WERI-Rb-1 (cell line): ENCODE measurements at regions not wholly inside any gene's neighbourhood (a gene's known extent, or its start where the extent isn't known, plus 50 kb on each side); places are given as distances from the start of the nearest gene placed in this dataset.
"Not testable (repeated sequence)": the region's sequence is repeated elsewhere in the genome, so short reads cannot be mapped to it uniquely, and the experiment has no call there.

Source experiments
- DNase-seq: peaks from one replicate; pipeline ENCODE4 v3.0.0-alpha.2; 2020
- H3K27ac ChIP-seq: fragments of 250-450 bp; sonication (Bioruptor Pico); 2 replicates; pipeline ENCODE4 v1.5.1; 2020; ENCODE audit warnings: mild to moderate bottlenecking, moderate library complexity
- H3K27me3 ChIP-seq: fragments of 250-450 bp; sonication (Bioruptor Pico); 2 replicates; pipeline ENCODE4 v1.5.1; 2021; ENCODE audit warnings: mild to moderate bottlenecking, low read depth, moderate library complexity; ENCODE audit not compliant: insufficient read depth, severe bottlenecking
- H3K36me3 ChIP-seq: fragments of 250-450 bp; sonication (Bioruptor Pico); 2 replicates; pipeline ENCODE4 v1.5.1; 2020; ENCODE audit warnings: mild to moderate bottlenecking, moderate library complexity
- H3K4me3 ChIP-seq: 2 replicates; pipeline ENCODE4 v1.5.1; 2011; ENCODE audit warnings: low read depth, mild to moderate bottlenecking, control low read depth, low read length
- H3K9me3 ChIP-seq: fragments of 250-450 bp; sonication (Bioruptor Pico); 2 replicates; pipeline ENCODE4 v1.5.1; 2021; ENCODE audit warnings: mild to moderate bottlenecking, moderate library complexity; ENCODE audit not compliant: severe bottlenecking
- CTCF ChIP-seq: IDR thresholded peaks from 2 replicates; pipeline ENCODE4 v1.5.1; 2011; ENCODE audit warnings: low read depth, mild to moderate bottlenecking, control low read depth, inconsistent platforms, low read length

GRCh38 chr2:90011101-90011443 is 1319.6 kb downstream of the RPIA start:
- not testable (repeated sequence) for DNase-seq, H3K27me3 ChIP-seq

GRCh38 chr2:90019908-90020307 is 1328.4 kb downstream of the RPIA start:
- not testable (repeated sequence) for H3K27me3 ChIP-seq, DNase-seq, H3K36me3 ChIP-seq, H3K9me3 ChIP-seq, H3K27ac ChIP-seq, H3K4me3 ChIP-seq

More at GRCh38 chr2:90011101-90011443, 1319.6 kb downstream of the RPIA start:
- H3K4me3 ChIP-seq, H3K9me3 ChIP-seq, H3K27ac ChIP-seq, H3K36me3 ChIP-seq: not testable (repeated sequence)

GRCh38 chr2:90021234-90021633 is 1329.8 kb downstream of the RPIA start:
- H3K9me3 ChIP-seq, H3K36me3 ChIP-seq, H3K4me3 ChIP-seq, H3K27ac ChIP-seq, DNase-seq, H3K27me3 ChIP-seq: not testable (repeated sequence)
- TF ChIP-seq CTCF, result peak; percentile 5; the same call in 1 of the 2 replicates

GRCh38 chr2:90027231-90027643 is 1335.8 kb downstream of the RPIA start:
- H3K9me3 ChIP-seq, H3K27ac ChIP-seq, H3K27me3 ChIP-seq, H3K36me3 ChIP-seq, H3K4me3 ChIP-seq, DNase-seq: not testable (repeated sequence)

- H3K27me3 ChIP-seq, DNase-seq, H3K4me3 ChIP-seq, H3K36me3 ChIP-seq, H3K9me3 ChIP-seq, H3K27ac ChIP-seq: not testable (repeated sequence)
These were observed 1337.1 kb downstream of the RPIA start for GRCh38 chr2:90028381-90029079.

- H3K4me3 ChIP-seq, H3K27me3 ChIP-seq, H3K36me3 ChIP-seq, DNase-seq, H3K9me3 ChIP-seq, H3K27ac ChIP-seq: not testable (repeated sequence)
These were observed 1337.6 kb downstream of the RPIA start for GRCh38 chr2:90029080-90029428.

- DNase-seq, H3K9me3 ChIP-seq, H3K36me3 ChIP-seq, H3K27me3 ChIP-seq, H3K4me3 ChIP-seq, H3K27ac ChIP-seq: not testable (repeated sequence)
These were observed 1340.8 kb downstream of the RPIA start for GRCh38 chr2:90032269-90032668.

- H3K9me3 ChIP-seq, H3K36me3 ChIP-seq, H3K27me3 ChIP-seq, H3K4me3 ChIP-seq, DNase-seq, H3K27ac ChIP-seq: not testable (repeated sequence)
These were observed 1344.9 kb downstream of the RPIA start for GRCh38 chr2:90036335-90036734.

- not testable (repeated sequence) for H3K27ac ChIP-seq, H3K4me3 ChIP-seq, H3K27me3 ChIP-seq, DNase-seq, H3K36me3 ChIP-seq, H3K9me3 ChIP-seq
These were observed 1347.6 kb downstream of the RPIA start for GRCh38 chr2:90039093-90039492.

GRCh38 chr2:90047776-90048175 is 1356.3 kb downstream of the RPIA start:
- not testable (repeated sequence) for H3K27ac ChIP-seq, H3K36me3 ChIP-seq, H3K9me3 ChIP-seq, H3K27me3 ChIP-seq, H3K4me3 ChIP-seq, DNase-seq

- not testable (repeated sequence) for H3K36me3 ChIP-seq, H3K27ac ChIP-seq, H3K9me3 ChIP-seq, DNase-seq, H3K4me3 ChIP-seq, H3K27me3 ChIP-seq
These were observed 1360.7 kb downstream of the RPIA start for GRCh38 chr2:90052113-90052631.
